GOT3 (cell line): ENCODE measurements at regions not wholly inside any gene's neighbourhood (a gene's known extent, or its start where the extent isn't known, plus 50 kb on each side); places are given as distances from the start of the nearest gene placed in this dataset.
"Not testable (repeated sequence)": the region's sequence is repeated elsewhere in the genome, so short reads cannot be mapped to it uniquely, and the experiment has no call there.

Experiments used
- DNase-seq: peaks from one replicate; lab custom pipeline; 2025; ENCODE audit warnings: mixed read lengths; lab: John Stamatoyannopoulos, UW

DNA sequence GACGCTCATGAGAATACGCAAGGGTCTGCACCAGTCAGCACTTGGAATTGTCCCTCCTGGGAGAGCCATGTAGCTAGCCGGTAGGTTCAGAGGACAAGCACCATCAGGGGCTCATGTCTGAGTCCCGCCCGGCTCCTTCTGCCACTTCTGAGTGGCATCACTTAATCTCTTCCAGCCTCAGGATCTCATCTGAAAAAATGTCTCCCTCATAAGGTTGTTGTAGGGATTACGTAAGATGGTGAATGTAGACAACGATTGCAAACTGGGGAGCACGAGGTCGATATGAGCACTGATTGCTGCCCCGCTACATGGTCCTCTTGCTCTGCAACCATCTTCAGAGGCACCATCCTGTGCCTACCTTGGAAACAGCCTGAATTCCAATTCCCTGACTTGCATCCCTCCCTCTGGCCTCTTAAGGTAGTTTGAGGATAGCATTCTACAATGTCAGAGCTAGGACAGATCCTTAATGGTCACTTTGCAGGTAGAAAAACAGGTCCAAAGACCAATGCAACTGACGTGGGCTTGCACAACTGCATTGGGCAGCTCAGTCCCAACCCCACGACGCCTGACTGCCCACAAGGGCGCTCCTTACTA lies 115.8 kb upstream of the TMEM45B start:
- no peak for DNase-seq

DNA sequence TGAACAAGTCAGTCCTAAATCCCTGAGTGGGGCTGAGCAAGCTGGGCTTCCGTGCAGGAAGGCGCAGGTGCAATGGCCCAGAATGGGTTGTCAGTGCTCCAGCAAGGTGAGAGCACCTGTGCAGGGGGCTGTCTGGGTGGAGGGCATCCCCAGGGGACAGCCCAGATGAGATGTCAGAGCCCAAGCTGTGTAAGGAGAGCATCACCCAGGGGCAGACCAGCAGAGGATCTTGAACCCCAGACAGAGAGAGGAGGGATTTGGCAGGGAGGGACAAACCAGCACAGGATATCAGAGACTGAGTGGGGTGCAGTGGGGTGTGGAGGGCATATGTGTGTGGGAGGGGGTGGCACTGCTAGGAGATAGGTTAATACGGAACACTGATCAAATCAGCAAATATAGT lies 114.9 kb upstream of the TMEM45B start:
- no peak for DNase-seq

DNA sequence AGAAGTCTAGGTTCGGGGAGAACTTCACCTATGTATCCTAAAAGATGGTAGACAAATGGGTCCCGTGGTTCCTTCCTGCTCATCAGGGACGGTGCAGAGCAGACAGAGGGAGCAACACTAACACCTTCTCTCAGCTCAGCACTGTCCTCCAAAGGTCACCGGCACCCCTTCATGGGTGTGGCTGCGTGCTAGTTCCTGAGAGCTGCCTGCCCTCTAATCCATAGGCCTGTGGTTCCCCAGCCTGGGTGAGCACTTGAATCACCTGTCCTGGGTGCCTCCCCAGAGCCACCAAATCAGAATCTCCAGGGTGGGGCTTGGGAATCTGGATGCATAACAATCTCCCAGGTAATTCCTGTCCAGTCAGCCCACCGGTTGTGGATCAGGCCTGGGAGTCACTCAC lies 113.9 kb upstream of the TMEM45B start:
- no peak for DNase-seq

DNA sequence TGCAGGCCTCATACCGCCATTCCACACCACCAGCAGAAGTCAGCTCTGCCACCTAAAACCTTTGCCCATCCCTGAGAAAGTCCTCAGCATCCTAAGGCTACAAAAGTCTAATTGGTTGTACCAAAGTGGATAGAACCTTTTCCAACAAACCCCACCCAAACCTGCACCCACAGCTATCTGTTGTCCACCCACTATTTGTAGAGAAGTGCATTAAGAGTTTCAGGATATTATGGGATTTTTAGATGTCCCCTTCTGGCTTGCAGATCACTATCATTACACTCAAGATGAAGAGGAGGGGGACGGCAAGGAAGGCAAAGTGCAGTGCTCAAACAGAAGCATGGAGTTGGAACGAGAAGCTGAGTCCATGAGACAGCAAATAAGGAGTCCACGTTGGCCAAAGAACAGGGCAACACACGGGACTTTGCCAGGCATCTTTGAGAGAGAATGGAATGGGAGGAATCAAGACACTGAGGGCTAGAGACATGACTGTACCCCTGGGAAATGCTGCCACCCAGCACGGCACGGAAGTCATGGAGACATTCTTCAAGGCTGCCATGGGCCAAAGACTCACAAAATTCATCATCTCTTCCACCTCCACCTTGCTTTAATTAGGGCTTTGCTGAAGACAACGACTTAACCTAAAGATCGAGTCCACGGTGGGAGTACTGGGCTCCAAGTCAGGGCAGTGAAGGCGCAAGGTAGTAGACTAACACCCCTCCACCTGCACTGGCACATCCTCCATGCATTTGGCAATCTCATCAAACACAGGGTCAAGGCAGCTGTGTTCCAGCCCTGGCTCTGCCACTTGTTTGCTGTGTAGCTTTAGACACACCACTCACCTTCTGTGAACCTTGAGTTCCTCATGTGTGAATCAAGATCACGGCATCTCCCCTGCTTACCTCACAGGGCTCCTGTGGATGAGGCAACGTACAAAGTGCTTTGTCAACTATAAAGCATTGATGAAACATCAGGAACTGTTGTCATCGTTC lies 112.9 kb upstream of the TMEM45B start:
- DNase-seq: no peak

DNA sequence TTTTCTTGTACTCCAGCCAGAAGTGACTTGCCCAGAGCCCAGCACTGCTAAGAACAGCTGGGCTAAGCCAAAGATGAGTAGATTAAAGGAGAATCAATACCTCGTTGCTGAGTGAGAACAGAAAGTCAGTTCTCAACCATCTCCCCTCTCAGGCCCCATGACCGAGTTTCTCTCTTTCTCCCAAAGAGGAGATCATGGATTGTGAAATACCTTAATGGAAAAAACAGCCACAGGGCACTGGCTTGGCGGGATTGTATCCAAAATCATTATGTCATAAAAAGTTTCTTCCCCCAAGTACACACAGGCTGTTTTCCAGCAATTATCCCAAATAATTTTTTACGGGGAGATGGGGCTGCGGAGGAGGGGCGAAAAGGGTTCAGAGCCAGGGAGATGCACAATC lies 111.8 kb upstream of the TMEM45B start:
- no peak for DNase-seq

DNA sequence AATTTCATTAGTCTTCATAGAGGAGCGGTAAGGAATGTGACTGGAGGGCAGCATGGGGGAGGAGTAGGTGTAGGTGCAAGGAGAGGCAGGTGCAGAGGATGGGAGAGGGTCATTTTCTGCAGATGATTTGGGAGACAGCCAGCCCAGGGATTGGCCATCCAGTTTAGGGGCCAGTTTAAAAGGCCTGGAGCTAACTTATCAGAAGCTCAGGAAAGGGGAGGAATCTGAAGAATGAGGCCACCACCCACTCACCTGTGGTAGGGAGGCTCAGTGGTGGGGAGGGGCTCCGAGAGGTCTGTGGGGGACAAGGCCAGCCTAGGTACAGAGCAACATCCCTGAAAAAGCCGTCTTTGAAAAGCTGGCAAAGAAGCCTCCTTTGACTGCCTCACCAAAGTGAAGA lies 110.8 kb upstream of the TMEM45B start:
- DNase-seq: no peak

DNA sequence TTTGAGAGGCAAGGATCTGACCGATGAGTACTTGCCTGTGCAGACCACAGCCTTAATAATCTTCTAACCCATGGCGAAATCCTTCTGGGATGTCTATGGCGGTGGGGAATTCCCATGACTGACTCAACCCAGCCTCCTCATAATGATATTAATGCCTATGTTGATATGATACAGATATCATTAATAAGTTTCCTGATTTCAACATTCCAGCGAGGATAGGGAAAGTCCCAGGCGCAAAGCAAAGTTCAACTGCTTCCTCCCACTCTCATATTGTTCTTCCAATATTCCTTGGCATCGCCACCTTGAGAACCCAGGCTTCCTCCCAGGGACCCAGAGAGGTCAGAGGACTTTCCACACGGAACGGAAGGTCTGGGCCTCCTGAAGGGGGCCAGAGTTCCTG lies 110.3 kb upstream of the TMEM45B start:
- no peak for DNase-seq

DNA sequence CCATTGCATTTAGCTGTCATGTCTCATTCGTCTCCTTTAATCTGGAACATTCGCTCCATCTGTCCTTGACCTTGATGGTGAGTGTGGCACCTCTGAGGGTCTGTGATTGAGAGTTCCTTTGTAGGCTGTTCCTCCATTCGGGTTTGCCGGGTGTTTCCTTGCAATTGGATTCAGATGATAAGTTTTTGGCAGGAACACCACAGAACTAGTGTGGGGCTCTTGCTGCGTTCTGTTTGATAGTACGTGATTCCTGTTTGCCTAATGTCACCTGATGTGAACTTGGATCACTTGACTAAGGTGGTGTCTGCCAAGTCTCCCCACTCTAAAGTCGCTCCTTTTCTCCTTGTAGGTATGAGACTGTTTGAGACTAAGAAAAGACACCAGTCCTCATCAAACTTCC lies 109.7 kb upstream of the TMEM45B start:
- no peak for DNase-seq

DNA sequence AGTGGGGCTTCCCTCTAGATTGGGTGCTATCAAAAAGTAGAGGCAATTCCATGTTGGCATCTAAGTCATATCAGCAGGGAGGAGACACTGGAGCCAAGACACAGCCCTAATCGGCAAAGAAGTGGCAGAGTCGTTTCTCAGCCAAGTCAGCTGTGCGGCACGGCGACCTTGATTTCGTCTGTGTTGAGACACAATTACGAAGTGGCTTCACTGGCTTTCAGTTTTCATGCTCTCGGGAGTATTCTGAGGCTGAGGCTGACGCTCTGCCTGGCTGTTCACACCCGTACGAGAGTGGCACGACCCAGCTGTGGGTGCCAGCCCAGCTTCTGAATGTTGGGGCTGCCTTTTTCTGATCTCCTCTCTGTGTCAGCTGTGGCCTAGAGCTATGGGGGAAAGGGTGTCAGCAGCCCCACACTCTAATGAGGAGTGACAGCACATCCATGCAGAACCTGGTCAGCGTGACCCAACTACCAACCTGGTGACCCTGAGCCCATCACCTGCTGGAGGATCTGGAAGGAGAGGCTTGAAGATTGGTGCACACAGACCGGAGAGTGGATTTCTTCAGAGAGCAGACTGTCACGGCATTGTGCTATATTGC lies 105.7 kb upstream of the TMEM45B start:
- no peak for DNase-seq

DNA sequence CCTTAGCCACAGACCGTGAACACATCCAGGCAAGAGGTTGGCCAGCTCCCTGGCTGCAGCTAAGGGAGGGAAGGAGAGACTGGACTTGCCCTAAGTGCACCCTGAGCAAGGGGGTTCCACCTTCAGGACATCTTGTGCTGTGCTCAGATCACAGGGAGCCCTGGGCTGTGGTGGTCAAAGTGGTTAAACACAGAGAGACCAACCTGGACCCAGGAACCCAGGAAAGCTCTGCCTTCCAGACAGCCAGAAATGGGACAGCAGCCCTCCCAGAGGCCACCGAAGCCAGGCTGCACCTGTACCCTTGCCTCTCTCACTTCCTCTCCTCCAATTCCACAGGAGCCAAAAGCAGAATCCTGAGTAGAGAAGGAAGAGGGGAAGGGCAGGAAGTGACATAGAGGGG lies 105.2 kb upstream of the TMEM45B start:
- DNase-seq: no peak

DNA sequence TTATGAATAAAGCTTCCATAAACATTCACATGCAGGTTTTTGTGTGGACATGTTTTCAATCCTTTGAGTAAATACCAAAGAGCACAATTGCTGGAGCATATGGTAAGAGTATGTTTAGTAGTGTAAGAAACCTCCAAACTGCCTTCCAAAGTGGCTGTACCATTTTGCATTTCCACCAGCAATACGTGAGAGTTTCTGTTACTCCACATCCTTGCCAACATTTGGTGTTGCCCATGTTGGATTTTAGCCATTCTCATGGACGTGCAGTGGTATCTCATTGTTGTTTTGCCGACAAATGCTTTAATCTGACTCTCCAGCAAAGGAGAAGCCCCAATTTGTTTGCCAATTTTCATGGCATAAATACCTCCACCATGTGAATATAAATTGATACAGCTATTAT lies 103.9 kb upstream of the TMEM45B start:
- no peak for DNase-seq

DNA sequence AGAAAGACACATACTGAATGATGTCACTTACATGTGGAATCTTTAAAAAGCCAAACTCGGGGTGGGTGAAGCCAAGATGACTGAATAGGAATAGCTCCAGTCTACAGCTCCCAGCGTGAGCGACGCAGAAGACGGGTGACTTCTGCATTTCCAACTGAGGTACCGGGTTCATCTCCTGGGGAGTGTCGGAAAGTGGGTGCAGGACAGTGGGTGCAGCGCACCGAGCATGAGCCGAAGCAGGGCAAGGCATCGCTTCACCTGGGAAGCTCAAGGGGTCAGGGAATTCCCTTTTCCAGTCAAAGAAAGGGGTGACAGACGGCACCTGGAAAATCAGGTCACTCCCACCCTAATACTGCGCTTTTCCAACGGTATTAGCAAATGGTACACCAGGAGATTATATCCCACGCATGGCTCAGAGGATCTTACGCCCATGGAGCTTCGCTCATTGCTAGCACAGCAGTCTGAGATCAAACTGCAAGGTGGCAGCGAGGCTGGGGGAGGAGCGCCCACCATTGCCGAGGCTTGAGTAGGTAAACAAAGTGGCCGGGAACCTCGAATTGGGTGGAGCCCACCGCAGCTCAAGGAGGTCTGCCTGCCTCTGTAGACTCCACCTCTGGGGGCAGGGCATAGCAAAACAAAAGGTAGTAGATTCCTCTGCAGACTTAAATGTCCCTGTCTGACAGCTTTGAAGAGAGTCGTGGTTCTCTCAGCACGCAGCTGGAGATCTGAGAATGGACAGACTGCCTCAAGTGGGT lies 103.0 kb upstream of the TMEM45B start:
- DNase-seq: not testable (repeated sequence)

DNA sequence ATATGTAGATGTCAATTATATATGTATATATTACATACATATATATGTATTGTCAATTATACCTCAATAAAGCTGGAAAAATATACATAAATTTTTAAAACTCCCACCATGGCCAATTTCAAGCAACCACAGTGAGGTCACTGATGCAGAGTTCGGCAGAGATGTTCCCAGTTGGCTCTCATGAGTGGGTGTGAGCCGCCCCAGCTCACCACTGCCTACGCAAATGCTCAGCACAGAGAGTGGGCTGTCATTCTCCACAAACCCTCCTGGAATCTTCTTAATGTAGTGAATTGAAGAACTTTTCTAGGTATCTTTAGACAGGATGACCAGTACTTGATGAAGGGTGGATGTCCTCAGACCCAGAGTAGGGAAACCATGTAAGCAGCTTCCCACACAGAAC lies 96.6 kb upstream of the TMEM45B start:
- DNase-seq: no peak

DNA sequence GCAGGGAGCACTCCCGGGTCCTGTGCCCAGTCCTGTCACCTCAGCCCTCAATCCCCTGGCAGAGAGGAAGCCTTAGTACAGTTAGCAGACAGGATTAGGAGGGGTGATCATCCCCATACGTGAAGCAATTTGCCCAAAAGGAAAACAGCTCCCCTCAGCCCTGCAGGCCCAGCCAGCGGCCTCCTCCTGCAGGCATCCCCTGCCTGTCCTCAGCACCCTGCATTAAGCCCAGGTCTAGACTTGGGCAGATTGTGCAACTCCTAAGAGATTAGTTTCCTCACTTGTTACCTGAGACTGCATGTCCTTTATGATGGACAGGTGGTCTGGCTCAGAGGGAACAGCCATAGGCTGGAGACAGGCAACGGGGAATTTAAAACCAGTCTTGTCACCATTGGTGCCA lies 95.5 kb upstream of the TMEM45B start:
- no peak for DNase-seq

DNA sequence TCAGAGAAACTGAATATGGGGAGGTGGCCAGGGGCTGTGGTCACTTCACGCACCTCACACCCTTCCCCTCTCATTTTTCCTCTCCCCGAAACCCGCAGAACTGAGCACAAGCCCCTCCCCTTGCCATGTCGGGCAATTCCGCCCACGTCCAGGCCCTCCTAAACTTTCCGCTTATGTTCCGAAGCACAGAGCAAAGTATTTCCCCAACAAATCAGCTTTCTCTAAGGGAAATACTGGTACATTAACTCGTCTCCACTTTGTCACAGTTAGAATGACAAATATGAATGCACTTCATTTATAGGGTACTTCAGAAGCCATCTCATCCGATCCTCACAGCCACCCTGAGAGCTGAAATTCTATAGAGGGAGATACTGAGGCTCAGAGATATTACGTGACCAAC lies 94.7 kb upstream of the TMEM45B start:
- no peak for DNase-seq

DNA sequence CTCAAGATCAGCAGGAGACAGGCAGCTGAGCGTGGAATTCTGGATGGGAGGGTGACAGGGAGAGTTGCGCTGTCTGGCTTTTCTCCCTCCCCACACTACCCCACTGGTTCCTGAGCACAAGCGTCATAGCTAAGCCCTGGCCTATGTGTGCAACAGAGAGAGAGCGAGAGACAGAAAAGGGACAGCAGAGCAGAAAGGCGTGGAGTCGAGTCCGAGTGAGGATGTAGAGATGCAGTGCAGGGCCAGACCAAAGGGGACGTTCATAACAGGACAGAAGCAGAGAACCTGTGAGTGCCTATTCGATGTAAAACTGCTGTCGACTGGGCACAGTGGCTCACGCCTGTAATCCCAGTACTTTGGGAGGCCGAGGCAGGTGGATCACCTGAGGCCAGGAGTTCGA lies 94.0 kb upstream of the TMEM45B start:
- no peak for DNase-seq

DNA sequence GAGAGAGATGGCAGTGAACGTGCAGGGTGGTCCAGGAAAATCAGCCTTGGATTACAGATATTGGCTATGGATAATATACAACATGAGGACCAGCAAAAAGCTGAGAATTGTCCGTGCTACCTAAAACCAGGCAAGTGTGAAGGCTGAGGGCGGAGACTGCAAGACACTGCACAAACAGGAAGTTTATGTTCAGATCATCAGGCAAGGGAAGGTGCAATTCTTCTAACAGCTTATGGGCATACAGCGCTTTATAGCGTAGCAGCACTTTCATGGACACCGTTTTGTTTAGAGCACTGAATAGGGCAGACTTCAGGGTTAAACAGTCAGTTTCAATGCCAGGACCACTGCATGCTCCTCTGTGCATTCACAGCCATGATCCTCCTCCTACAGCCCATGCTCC lies 93.1 kb upstream of the TMEM45B start:
- DNase-seq: no peak

DNA sequence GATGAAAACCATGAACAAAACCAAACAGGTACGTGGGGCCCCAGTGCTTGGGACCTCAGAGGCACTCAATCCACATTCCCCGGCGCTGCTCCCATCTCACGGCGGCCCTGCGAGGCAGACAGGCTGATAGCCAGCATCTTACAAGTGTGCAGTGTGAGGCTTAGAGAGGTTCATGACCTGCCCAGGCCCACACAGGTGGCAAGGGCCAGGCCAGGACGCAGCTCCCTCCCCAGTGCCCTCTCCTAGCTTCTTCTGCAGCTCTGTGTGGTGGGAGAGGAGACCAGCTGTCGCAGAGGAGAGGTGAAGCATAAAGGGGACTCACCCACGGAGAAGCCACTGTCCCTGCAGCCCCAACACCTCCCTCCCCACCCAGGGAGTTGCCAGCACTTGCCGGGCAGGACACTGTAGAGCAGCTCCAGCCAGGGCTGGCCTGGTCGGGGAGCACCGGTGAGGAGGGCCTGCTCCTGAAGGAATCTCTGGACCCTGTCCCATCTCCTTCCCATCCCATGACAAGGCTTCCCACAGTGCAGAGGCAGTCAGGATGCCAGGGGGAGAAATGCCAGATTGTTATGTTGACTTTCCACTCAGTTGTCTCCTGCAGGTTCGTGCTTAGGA lies 92.4 kb upstream of the TMEM45B start:
- DNase-seq: no peak

DNA sequence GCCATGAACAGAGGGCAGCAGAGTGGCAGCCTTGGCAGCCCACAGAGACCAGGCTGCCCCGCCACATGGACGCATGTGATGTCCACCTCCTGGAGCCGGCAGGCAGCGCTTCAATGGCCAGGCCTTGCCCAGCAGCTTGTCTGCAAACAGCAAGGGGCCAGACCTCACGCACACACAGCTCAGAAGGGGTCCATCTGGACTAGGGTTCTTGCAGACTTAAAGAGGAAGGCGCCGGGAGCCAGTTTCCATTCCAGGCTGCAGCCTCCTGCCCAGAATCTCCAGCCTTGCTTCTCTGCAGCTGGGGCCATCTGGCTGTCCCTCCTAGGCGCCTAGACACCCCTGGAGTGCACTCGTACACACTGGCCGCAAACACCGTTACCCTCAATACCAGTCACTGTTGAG lies 91.9 kb upstream of the TMEM45B start:
- no peak for DNase-seq

DNA sequence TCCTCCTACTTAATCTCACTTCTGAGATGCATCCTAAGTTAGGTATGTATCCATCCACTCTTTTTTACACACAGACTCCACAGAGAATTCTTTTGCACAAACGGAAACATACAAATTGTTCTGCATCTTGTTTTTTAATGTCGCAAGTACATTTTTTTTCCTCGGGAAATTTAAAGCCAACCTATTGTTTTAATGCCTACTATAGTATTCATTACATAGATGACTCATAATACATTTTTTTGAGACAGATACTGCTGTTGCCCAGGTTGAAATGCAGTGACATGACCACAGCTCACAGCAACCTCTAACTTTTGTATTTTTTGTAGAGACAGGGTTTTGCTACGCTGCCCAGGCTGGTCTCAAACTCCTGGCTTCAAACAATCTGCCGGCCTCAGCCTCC lies 90.8 kb upstream of the TMEM45B start:
- no peak for DNase-seq

DNA sequence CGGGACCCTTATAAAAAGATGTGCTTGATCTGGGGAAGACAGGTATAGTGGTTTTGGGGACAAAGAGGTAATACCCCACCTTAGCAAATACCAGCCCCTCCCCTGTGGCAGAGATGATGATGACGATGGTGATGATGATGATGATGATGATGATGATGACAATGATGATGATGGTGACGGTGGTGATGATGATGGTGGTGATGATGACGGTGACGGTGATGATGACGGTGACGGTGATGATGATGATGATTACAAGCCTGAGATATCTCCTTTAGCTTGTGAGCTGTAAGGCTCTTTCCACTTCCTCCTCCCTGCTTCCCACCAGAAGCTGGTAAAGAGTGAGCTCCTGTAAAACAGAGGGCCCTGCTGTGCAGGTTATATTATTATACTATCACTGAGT lies 89.5 kb upstream of the TMEM45B start:
- DNase-seq: no peak

DNA sequence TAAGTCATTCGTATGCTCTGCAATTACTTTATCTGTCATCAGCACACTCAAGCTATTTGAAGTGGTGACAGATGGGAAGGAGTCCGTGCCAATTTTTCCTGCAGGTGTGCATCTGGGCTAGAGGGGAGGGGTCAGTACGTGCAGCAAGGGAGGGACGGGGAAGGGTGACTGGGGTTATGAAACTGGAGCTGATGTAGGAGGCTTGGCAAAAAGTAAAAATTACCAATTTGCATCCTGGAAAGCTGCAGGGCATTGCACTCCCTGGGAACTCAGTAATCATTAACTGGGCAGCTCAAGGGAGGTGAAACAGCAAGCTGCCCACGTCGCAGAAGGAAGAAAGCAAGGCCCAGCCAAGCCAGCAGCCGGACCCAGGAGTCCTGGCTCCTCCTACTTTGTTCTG lies 87.1 kb upstream of the TMEM45B start:
- DNase-seq: no peak
